Smooth muscle cell (in vitro differentiated cells): ENCODE measurements at regions not wholly inside any gene's neighbourhood (a gene's known extent, or its start where the extent isn't known, plus 50 kb on each side); places are given as distances from the start of the nearest gene placed in this dataset.

Experiments used
- DNase-seq: peaks from one replicate; lab custom pipeline; 2025; ENCODE audit not compliant: unreplicated experiment; lab: John Stamatoyannopoulos, UW
- H2AFZ ChIP-seq: fragments of 200-600 bp; sonication (generic); 2 replicates; pipeline ENCODE4 v1.6.0; 2016; ENCODE audit warnings: antibody characterized with exemption, low read depth, mild to moderate bottlenecking
- H3F3A ChIP-seq: fragments of 200-600 bp; sonication (generic); 2 replicates; pipeline ENCODE4 v1.6.0; 2017; ENCODE audit warnings: antibody characterized with exemption, low read depth
- H3K27ac ChIP-seq: fragments of 200-600 bp; sonication (generic); 2 replicates; pipeline ENCODE4 v1.5.1; 2016; ENCODE audit warnings: low read depth, mild to moderate bottlenecking
- H3K27me3 ChIP-seq: fragments of 200-600 bp; sonication (generic); 2 replicates; pipeline ENCODE4 v1.6.1; 2016; ENCODE audit warnings: low read depth, mild to moderate bottlenecking
- H3K36me3 ChIP-seq: fragments of 200-600 bp; sonication (generic); 2 replicates; pipeline ENCODE4 v1.5.1; 2016; ENCODE audit warnings: low read depth
- H3K4me1 ChIP-seq: fragments of 200-600 bp; sonication (generic); 2 replicates; pipeline ENCODE4 v1.5.1; 2016; ENCODE audit warnings: low read depth
- H3K4me2 ChIP-seq: fragments of 200-600 bp; sonication (generic); 2 replicates; pipeline ENCODE4 v1.6.0; 2016; ENCODE audit warnings: mild to moderate bottlenecking
- H3K4me3 ChIP-seq: fragments of 200-600 bp; sonication (generic); 2 replicates; pipeline ENCODE4 v1.5.1; 2016; ENCODE audit warnings: mild to moderate bottlenecking
- H3K79me2 ChIP-seq: fragments of 200-600 bp; sonication (generic); 2 replicates; pipeline ENCODE4 v1.6.0; 2016; ENCODE audit warnings: low read depth, mild to moderate bottlenecking
- H3K9ac ChIP-seq: fragments of 200-600 bp; sonication (generic); 2 replicates; pipeline ENCODE4 v1.6.0; 2016; ENCODE audit warnings: low read depth
- H3K9me3 ChIP-seq: fragments of 200-600 bp; sonication (generic); replicated peaks from 2 replicates; pipeline ENCODE4 v1.5.1; 2016; ENCODE audit warnings: low read depth
- H4K20me1 ChIP-seq: fragments of 200-600 bp; sonication (generic); 2 replicates; pipeline ENCODE4 v1.6.0; 2016; ENCODE audit warnings: low read depth
- WGBS: methylation state at CpG from one replicate; pipeline ENCODE4 v1.1.7; 2016; ENCODE audit warnings: low lambda C conversion rate; 5-methylcytosine and 5-hydroxymethylcytosine counted together
- TF ChIP-seq, protein P1 (sequence below): fragments of 200-600 bp; sonication (generic); IDR thresholded peaks from 2 replicates; pipeline ENCODE4 v1.5.1; 2017; ENCODE audit warnings: borderline replicate concordance, mild to moderate bottlenecking, antibody characterized with exemption; ENCODE audit not compliant: insufficient read depth, poor library complexity, severe bottlenecking

- Histone ChIP-seq H3K27me3 (no peaks in the 10 kb centered on the region), H3K4me3 (no peak overlapping the region), H4K20me1 (no peaks in the 10 kb centered on the region), H3K4me1 (no peaks in the 10 kb centered on the region), H3F3A (no peaks in the 10 kb centered on the region), H2AFZ (no peak overlapping the region), H3K27ac (no peak overlapping the region), H3K79me2 (no peaks in the 10 kb centered on the region), H3K9me3 (no peaks in the 10 kb centered on the region), H3K9ac (no peak overlapping the region), H3K36me3 (no peaks in the 10 kb centered on the region), H3K4me2 (no peak overlapping the region)
- 77% methylated on average over 7 of the region's 7 CpGs for WGBS
- TF ChIP-seq, protein P1, sequence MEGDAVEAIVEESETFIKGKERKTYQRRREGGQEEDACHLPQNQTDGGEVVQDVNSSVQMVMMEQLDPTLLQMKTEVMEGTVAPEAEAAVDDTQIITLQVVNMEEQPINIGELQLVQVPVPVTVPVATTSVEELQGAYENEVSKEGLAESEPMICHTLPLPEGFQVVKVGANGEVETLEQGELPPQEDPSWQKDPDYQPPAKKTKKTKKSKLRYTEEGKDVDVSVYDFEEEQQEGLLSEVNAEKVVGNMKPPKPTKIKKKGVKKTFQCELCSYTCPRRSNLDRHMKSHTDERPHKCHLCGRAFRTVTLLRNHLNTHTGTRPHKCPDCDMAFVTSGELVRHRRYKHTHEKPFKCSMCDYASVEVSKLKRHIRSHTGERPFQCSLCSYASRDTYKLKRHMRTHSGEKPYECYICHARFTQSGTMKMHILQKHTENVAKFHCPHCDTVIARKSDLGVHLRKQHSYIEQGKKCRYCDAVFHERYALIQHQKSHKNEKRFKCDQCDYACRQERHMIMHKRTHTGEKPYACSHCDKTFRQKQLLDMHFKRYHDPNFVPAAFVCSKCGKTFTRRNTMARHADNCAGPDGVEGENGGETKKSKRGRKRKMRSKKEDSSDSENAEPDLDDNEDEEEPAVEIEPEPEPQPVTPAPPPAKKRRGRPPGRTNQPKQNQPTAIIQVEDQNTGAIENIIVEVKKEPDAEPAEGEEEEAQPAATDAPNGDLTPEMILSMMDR, result no peak
- no peak for DNase-seq
Observed at GRCh38 chr6:149265945-149266344, 51.6 kb upstream of the TAB2 start.

DNA sequence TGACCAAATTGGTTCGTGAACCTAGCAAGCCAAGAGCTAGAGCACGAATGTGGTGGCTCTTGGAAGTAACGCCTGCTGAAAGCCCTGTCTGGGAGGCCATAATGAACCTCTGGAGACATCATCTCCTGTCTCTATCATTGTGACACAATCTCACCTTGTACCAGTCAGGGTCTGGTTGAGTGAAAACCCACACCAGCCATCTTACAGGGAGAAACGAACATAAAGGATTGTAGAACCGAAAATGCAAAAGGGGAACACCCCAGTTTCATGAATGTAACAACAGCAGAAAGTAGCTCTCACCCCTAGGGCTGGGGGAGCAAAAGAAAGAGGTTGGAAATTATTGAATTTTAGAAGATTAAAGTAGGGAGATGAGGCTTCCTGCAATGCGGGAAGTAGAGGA lies 50.9 kb upstream of the TAB2 start:
- no peak overlapping the region for H3K9ac ChIP-seq
- no peaks in the 10 kb centered on the region for H3F3A ChIP-seq
- H3K79me2 ChIP-seq, result no peaks in the 10 kb centered on the region
- no peaks in the 10 kb centered on the region for H3K36me3 ChIP-seq
- H4K20me1 ChIP-seq, result no peaks in the 10 kb centered on the region
- H2AFZ ChIP-seq, result no peak overlapping the region
- H3K4me2 ChIP-seq, result no peak overlapping the region
- no peaks in the 10 kb centered on the region for H3K4me1 ChIP-seq
- no peaks in the 10 kb centered on the region for H3K27me3 ChIP-seq
- no peak for DNase-seq
- H3K9me3 ChIP-seq, result no peaks in the 10 kb centered on the region
- no peak overlapping the region for H3K4me3 ChIP-seq
- TF ChIP-seq, protein P1, result no peak
- no peak overlapping the region for H3K27ac ChIP-seq
- 77% methylated on average over 6 of the region's 6 CpGs for WGBS

DNA sequence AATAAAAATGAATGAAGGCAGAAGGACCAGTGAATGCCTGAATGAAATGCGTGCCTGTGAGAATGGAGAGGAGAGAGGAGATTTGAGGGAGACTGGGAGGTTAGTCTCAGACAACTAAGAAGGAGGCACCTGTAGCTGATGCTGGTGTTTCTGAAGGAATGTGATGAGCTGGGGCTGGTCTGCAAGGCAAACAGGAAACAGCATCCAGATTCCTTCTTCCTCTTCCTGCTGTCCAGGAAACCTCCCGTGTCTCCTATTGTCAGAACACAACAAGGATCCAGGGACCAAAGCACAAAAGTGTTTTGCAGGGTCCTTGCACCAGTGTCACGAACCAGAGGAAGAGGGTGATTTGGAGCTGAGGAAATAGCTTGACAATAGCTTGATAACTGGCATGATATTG lies 50.4 kb upstream of the TAB2 start:
- Histone ChIP-seq H3K4me3 (no peak overlapping the region), H3K27me3 (no peaks in the 10 kb centered on the region), H2AFZ (no peak overlapping the region), H3K36me3 (no peaks in the 10 kb centered on the region), H4K20me1 (no peaks in the 10 kb centered on the region), H3K4me1 (no peaks in the 10 kb centered on the region), H3K9ac (no peak overlapping the region), H3F3A (no peaks in the 10 kb centered on the region), H3K4me2 (no peak overlapping the region), H3K79me2 (no peaks in the 10 kb centered on the region), H3K9me3 (no peaks in the 10 kb centered on the region), H3K27ac (no peak overlapping the region)
- no peak for DNase-seq
- TF ChIP-seq, protein P1, result no peak
- WGBS, result 87% methylated on average over 3 of the region's 3 CpGs

- H3K36me3 ChIP-seq, result no peaks in the 10 kb centered on the region
- H3F3A ChIP-seq, result no peaks in the 10 kb centered on the region
- 96% methylated on average over 12 of the region's 12 CpGs for WGBS
- no peaks in the 10 kb centered on the region for H3K27me3 ChIP-seq
- no peaks in the 10 kb centered on the region for H4K20me1 ChIP-seq
- H3K9ac ChIP-seq, result no peak overlapping the region
- DNase-seq, result no peak
- H3K4me2 ChIP-seq, result no peak overlapping the region
- H3K9me3 ChIP-seq, result no peaks in the 10 kb centered on the region
- no peaks in the 10 kb centered on the region for H3K4me1 ChIP-seq
- H3K27ac ChIP-seq, result no peak overlapping the region
- TF ChIP-seq, protein P1, result no peak
- H3K79me2 ChIP-seq, result no peaks in the 10 kb centered on the region
- no peak overlapping the region for H2AFZ ChIP-seq
- no peak overlapping the region for H3K4me3 ChIP-seq
Observed at GRCh38 chr6:149267513-149268043, 49.9 kb upstream of the TAB2 start.
